ENCODE measurements at regions not wholly inside any gene's neighbourhood (a gene's known extent, or its start where the extent isn't known, plus 50 kb on each side); places are given as distances from the start of the nearest gene placed in this dataset.

GRCh38 chr10:131494451-131494850 is 182.9 kb upstream of the TCERG1L start:
- H3K27ac ChIP-seq: no peak overlapping the region
- H3K4me1 ChIP-seq: no peaks in the 10 kb centered on the region
- H3K27me3 ChIP-seq: no peaks in the 10 kb centered on the region
- H3K9me3 ChIP-seq: no peaks in the 10 kb centered on the region
- H3K4me3 ChIP-seq: no peak overlapping the region
- intact Hi-C loops (cut with DNase I; ENCODE audit: low total_unique reads): no loop called here
- no peak for TF ChIP-seq CTCF (IDR thresholded peaks at IDR 0.05)
- no peak for DNase-seq
- H3K36me3 ChIP-seq: no peaks in the 10 kb centered on the region

- no peaks in the 10 kb centered on the region for H3K27me3 ChIP-seq
- DNase-seq: no peak
- H3K9me3 ChIP-seq: no peaks in the 10 kb centered on the region
- no peaks in the 10 kb centered on the region for H3K36me3 ChIP-seq
- TF ChIP-seq CTCF (IDR thresholded peaks at IDR 0.05): no peak
- no peaks in the 10 kb centered on the region for H3K4me1 ChIP-seq
- intact Hi-C loops (cut with DNase I; ENCODE audit: low total_unique reads): no loop called here
- no peak overlapping the region for H3K4me3 ChIP-seq
- no peak overlapping the region for H3K27ac ChIP-seq
Observed at GRCh38 chr10:131495224-131495623, 183.7 kb upstream of the TCERG1L start.

GRCh38 chr10:131495892-131496291 is 184.4 kb upstream of the TCERG1L start:
- TF ChIP-seq CTCF (IDR thresholded peaks at IDR 0.05): no peak
- DNase-seq: no peak
- Histone ChIP-seq H3K27me3 (no peaks in the 10 kb centered on the region), H3K36me3 (no peaks in the 10 kb centered on the region), H3K27ac (no peak overlapping the region), H3K4me1 (no peaks in the 10 kb centered on the region), H3K9me3 (no peaks in the 10 kb centered on the region), H3K4me3 (no peak overlapping the region)
- intact Hi-C loops (cut with DNase I; ENCODE audit: low total_unique reads): no loop called here

DNA sequence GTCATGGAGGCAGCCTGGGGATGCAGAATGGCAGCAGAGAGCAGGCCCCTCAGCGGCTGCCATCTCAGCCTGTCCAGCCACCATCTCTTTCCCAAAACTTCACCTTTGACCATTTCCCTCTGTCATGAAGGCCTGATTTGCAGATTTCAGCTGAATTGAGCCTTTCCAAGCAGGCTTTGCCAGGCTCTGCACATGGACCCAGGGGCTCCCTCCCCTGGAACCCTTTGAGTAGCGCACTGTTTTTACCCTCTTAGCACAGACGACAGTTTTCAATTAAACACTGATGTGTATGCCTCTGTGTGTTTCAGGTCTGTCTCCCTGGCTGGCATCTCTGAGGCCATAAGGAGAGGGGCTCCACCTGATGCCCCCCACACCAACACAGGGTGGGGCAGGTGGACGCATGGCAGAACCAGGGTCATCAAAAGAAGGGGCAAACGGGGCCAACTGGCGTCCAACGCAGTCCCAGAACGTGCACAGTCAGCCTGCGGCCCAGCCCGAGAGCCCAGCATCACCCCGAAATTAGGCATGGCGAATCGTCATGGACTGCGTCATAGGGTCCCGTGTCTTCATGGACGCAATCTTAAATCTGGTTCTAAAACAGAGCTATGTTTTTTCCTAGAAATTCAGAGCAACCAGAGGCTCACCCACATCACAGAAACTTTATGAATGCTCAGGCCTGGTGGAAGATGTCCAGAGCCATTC is 185.0 kb upstream of the TCERG1L start:
- H3K27ac ChIP-seq: no peak overlapping the region
- no peaks in the 10 kb centered on the region for H3K36me3 ChIP-seq
- H3K4me1 ChIP-seq: no peaks in the 10 kb centered on the region
- DNase-seq: no peak
- H3K27me3 ChIP-seq: no peaks in the 10 kb centered on the region
- no peak overlapping the region for H3K4me3 ChIP-seq
- no peaks in the 10 kb centered on the region for H3K9me3 ChIP-seq
- intact Hi-C loops (cut with DNase I; ENCODE audit: low total_unique reads): no loop called here
- no peak for TF ChIP-seq CTCF (IDR thresholded peaks at IDR 0.05)

DNA sequence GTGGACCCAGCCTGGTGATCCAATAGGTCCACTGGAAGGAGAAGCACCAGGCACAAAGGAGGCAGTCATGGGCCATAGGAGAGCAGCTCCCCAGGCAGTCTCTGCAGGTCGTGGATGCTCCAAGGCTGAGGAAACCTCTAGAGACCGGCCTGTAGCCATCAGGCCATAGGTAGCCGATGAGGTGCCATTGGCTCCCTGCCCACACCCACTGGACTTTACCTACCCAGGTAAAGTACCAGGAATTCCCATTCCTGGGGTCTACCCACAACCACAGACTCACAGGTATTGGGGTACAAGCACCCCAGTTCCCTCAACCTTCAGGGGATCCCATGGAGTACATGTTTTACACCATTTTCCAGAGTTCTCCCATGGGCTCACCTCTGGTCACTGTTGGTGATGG is 188.0 kb upstream of the TCERG1L start:
- peaks cover 8 to 20% (median 14%) of the 10 kb centered on the region in 3 donors for H3K9me3 ChIP-seq
- H3K4me1 ChIP-seq: no peaks in the 10 kb centered on the region
- H3K36me3 ChIP-seq: no peaks in the 10 kb centered on the region
- H3K4me3 ChIP-seq: no peak overlapping the region
- intact Hi-C loops (cut with DNase I; ENCODE audit: low total_unique reads): no loop called here
- no peak for TF ChIP-seq CTCF (IDR thresholded peaks at IDR 0.05)
- no peaks in the 10 kb centered on the region for H3K27me3 ChIP-seq
- DNase-seq: no peak
- no peak overlapping the region for H3K27ac ChIP-seq

GRCh38 chr10:131500181-131500580 is 188.7 kb upstream of the TCERG1L start:
- no peak for TF ChIP-seq CTCF (IDR thresholded peaks at IDR 0.05)
- no peak overlapping the region for H3K27ac ChIP-seq

More at GRCh38 chr10:131500181-131500580, 188.7 kb upstream of the TCERG1L start:
- no peaks in the 10 kb centered on the region for H3K36me3 ChIP-seq
- H3K9me3 ChIP-seq: peaks cover 8 to 24% (median 17%) of the 10 kb centered on the region in 3 donors
- no peaks in the 10 kb centered on the region for H3K4me1 ChIP-seq
- DNase-seq: no peak
- intact Hi-C loops (cut with DNase I; ENCODE audit: low total_unique reads): no loop called here
- H3K27me3 ChIP-seq: no peaks in the 10 kb centered on the region
- H3K4me3 ChIP-seq: no peak overlapping the region

All from tibial artery (tissue), 4 donors.